Fibroblast of skin of abdomen (primary cell): ENCODE measurements at regions not wholly inside any gene's neighbourhood (a gene's known extent, or its start where the extent isn't known, plus 50 kb on each side); places are given as distances from the start of the nearest gene placed in this dataset.

Source experiments
- DNase-seq: peaks from one replicate; pipeline ENCODE4 v3.0.0-alpha.2; 2013

- DNase-seq: no peak
These were observed 263.3 kb downstream of the ABHD5 start for GRCh38 chr3:43953814-43954692.

- DNase-seq: no peak
These were observed 266.2 kb downstream of the ABHD5 start for GRCh38 chr3:43956945-43957344.

- no peak for DNase-seq
These were observed 266.8 kb downstream of the ABHD5 start for GRCh38 chr3:43957553-43957952.

- peak; percentile 16 for DNase-seq
These were observed 267.4 kb downstream of the ABHD5 start for GRCh38 chr3:43958005-43958770.

- no peak for DNase-seq
These were observed 268.2 kb downstream of the ABHD5 start for GRCh38 chr3:43958973-43959372.

GRCh38 chr3:43959498-43960447 lies 269.0 kb downstream of the ABHD5 start:
- no peak for DNase-seq

- DNase-seq: peak; percentile 6
These were observed 269.7 kb downstream of the ABHD5 start for GRCh38 chr3:43960448-43960840.

GRCh38 chr3:43962043-43962442 lies 271.3 kb downstream of the ABHD5 start:
- no peak for DNase-seq

GRCh38 chr3:43963208-43963607 lies 272.5 kb downstream of the ABHD5 start:
- DNase-seq: no peak

GRCh38 chr3:43964640-43965039 lies 273.9 kb downstream of the ABHD5 start:
- no peak for DNase-seq

GRCh38 chr3:43965656-43966055 lies 274.9 kb downstream of the ABHD5 start:
- no peak for DNase-seq

- DNase-seq: no peak
These were observed 275.4 kb downstream of the ABHD5 start for GRCh38 chr3:43966126-43966525.

- DNase-seq: no peak
These were observed 275.2 kb upstream of the TOPAZ1 start for GRCh38 chr3:43966530-43966929.

GRCh38 chr3:43968465-43968864 lies 273.2 kb upstream of the TOPAZ1 start:
- DNase-seq: no peak

GRCh38 chr3:43969944-43970343 lies 271.7 kb upstream of the TOPAZ1 start:
- DNase-seq: no peak

- DNase-seq: no peak
These were observed 271.3 kb upstream of the TOPAZ1 start for GRCh38 chr3:43970351-43970750.

- no peak for DNase-seq
These were observed 270.8 kb upstream of the TOPAZ1 start for GRCh38 chr3:43970920-43971319.

- no peak for DNase-seq
These were observed 270.2 kb upstream of the TOPAZ1 start for GRCh38 chr3:43971486-43971885.

- no peak for DNase-seq
These were observed 263.0 kb upstream of the TOPAZ1 start for GRCh38 chr3:43978708-43979107.

- DNase-seq: no peak
These were observed 262.0 kb upstream of the TOPAZ1 start for GRCh38 chr3:43979645-43980044.

- peak; percentile 16 for DNase-seq
These were observed 246.8 kb upstream of the TOPAZ1 start for GRCh38 chr3:43994657-43995546.
